Peyer's patch (tissue), 4 donors: ENCODE measurements at regions not wholly inside any gene's neighbourhood (a gene's known extent, or its start where the extent isn't known, plus 50 kb on each side); places are given as distances from the start of the nearest gene placed in this dataset.

Source experiments
- DNase-seq, 3 donors: peaks; one replicate each; pipeline ENCODE4 v3.0.0-alpha.2; 2017 to 2019
- H3K27ac ChIP-seq, 4 donors: fragments of 200-600 bp; sonication (generic); one replicate each; pipeline ENCODE4 v1.5.1; 2016 to 2019
- H3K27me3 ChIP-seq, 2 donors: fragments of 200-600 bp; sonication (generic); one replicate each; pipeline ENCODE4 v1.5.1; 2019
- H3K36me3 ChIP-seq, 3 donors: fragments of 200-600 bp; sonication (generic); one replicate each; pipeline ENCODE4 v1.5.1; 2016 to 2019
- H3K4me1 ChIP-seq, 4 donors: fragments of 200-600 bp; sonication (generic); one replicate each; pipeline ENCODE4 v1.5.1; 2016 to 2019
- H3K4me3 ChIP-seq, 4 donors: fragments of 200-600 bp; sonication (generic); 1 replicate in 3 of 4; 2 replicates in 1 of 4; pipeline ENCODE4 v1.5.1; 2016 to 2019; ENCODE audit warnings: mild to moderate bottlenecking in 1 of 4
- H3K9me3 ChIP-seq, 4 donors: fragments of 200-600 bp; sonication (generic); one replicate each; pipeline ENCODE4 v1.5.1; 2016 to 2019; ENCODE audit warnings: mild to moderate bottlenecking in 1 of 4
- POLR2A ChIP-seq, 2 donors: fragments of 450-650 bp; IDR thresholded peaks; one replicate each; pipeline ENCODE4 v1.5.1; 2017; ENCODE audit warnings: antibody characterized with exemption in 2 of 2, mild to moderate bottlenecking in 2 of 2, moderate library complexity in 2 of 2
- TF ChIP-seq, protein P1 (sequence below), 6 experiments: fragments of 450-650 bp in 4 of 6; fragments of 200-600 bp in 2 of 6; sonication (generic) in 1 of 6; IDR thresholded peaks; one replicate each; pipeline ENCODE4 v1.5.1; 2017 to 2019; ENCODE audit warnings: antibody characterized with exemption in 6 of 6, mild to moderate bottlenecking in 3 of 6, moderate library complexity in 1 of 6

DNA sequence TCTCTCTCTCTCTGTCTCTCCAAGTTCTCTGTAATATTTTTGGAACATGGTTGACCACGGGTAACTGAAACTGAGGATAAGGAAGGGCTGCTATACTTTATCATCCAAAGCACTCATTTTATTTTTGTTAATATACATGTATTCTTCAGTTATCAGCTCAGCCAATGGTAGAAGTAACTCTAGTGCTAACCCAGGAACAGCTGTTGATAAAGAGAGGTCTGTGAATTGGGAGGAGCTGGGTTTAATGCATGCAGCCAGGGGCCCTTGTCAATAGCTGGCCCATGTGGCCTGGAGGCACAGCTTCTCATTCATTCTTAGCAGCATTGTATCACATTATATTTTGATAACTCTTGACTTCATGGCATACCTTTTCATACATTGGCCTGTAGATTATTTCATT lies 401.6 kb downstream of the EPHA4 start:
- Histone ChIP-seq H3K27ac (no peak overlapping the region), H3K4me1 (no peaks in the 10 kb centered on the region), H3K4me3 (no peak overlapping the region), H3K9me3 (no peaks in the 10 kb centered on the region), H3K27me3 (no peaks in the 10 kb centered on the region), H3K36me3 (no peaks in the 10 kb centered on the region)
- TF ChIP-seq POLR2A (IDR thresholded peaks at IDR 0.05) = no peak
- TF ChIP-seq, protein P1, sequence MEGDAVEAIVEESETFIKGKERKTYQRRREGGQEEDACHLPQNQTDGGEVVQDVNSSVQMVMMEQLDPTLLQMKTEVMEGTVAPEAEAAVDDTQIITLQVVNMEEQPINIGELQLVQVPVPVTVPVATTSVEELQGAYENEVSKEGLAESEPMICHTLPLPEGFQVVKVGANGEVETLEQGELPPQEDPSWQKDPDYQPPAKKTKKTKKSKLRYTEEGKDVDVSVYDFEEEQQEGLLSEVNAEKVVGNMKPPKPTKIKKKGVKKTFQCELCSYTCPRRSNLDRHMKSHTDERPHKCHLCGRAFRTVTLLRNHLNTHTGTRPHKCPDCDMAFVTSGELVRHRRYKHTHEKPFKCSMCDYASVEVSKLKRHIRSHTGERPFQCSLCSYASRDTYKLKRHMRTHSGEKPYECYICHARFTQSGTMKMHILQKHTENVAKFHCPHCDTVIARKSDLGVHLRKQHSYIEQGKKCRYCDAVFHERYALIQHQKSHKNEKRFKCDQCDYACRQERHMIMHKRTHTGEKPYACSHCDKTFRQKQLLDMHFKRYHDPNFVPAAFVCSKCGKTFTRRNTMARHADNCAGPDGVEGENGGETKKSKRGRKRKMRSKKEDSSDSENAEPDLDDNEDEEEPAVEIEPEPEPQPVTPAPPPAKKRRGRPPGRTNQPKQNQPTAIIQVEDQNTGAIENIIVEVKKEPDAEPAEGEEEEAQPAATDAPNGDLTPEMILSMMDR (IDR thresholded peaks at IDR 0.05) = no peak
- DNase-seq = no peak

DNA sequence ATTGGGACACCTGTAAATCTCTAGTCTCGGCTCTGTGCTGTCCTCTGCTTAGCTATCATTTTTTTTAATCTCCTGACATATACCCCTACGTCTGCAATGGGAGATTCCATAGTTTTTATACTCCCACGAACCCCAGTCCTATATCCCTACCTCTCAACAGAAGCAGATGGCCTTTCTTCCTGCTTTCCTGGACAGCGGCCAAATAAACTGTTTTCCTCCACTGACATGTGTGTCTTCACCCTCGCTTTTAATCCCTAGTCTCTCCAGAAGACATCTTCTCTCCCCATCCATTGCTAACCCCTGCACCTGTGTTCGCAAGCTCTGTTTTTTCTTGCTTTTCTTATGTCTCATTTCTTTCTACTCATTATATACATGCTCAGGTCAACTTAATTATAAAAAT lies 395.4 kb downstream of the EPHA4 start:
- Histone ChIP-seq H3K9me3 (no peaks in the 10 kb centered on the region), H3K36me3 (no peaks in the 10 kb centered on the region), H3K4me1 (no peaks in the 10 kb centered on the region), H3K4me3 (no peak overlapping the region), H3K27ac (no peak overlapping the region), H3K27me3 (no peaks in the 10 kb centered on the region)
- TF ChIP-seq, protein P1 (IDR thresholded peaks at IDR 0.05) = no peak
- no peak for TF ChIP-seq POLR2A (IDR thresholded peaks at IDR 0.05)
- DNase-seq = no peak

DNA sequence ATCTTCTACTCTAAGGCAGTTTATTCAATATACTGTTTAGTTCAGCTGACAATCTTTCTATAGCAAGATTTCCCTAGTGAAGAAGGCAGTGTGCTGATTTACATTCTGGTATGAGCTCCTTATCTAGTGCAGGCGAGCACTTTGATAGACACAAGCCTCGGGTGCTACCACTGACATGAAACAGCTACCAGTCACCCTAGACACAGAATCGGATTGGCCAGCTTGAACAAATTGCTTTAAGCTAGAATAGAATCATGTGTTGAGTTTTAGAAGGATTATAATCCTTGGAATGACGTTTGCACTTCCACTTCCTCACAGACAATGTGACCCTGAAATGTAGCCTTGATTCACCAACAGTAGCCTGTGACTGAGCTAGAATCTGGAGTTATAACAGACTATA lies 394.0 kb downstream of the EPHA4 start:
- Histone ChIP-seq H3K4me1 (no peaks in the 10 kb centered on the region), H3K36me3 (no peaks in the 10 kb centered on the region), H3K9me3 (no peaks in the 10 kb centered on the region), H3K27ac (no peak overlapping the region), H3K27me3 (no peaks in the 10 kb centered on the region), H3K4me3 (no peak overlapping the region)
- no peak for DNase-seq
- no peak for TF ChIP-seq POLR2A (IDR thresholded peaks at IDR 0.05)
- TF ChIP-seq, protein P1 (IDR thresholded peaks at IDR 0.05) = no peak

DNA sequence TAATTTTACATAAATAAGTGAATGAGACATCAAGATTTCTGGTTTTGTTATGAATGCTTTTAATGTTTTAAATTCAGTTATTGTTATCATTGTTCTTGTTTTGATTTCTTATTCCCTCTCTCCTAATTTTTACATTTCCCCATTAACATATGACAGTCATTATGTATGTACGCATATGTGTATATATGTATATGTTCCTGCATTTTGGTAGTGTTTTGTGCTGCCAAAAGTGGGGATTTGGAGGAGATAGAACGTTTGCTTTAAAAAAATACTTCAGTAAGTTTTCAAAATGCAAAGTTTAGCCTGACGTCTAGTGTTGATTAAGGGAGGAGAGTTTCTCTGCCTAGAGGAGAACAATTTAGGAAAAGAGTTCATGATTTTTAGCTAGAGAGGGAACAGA lies 385.2 kb downstream of the EPHA4 start:
- H3K27me3 ChIP-seq = no peaks in the 10 kb centered on the region
- H3K27ac ChIP-seq = no peak overlapping the region
- H3K36me3 ChIP-seq = no peaks in the 10 kb centered on the region
- no peak overlapping the region for H3K4me3 ChIP-seq
- TF ChIP-seq, protein P1 (IDR thresholded peaks at IDR 0.05) = no peak
- TF ChIP-seq POLR2A (IDR thresholded peaks at IDR 0.05) = no peak
- no peak for DNase-seq
- no peaks in the 10 kb centered on the region for H3K4me1 ChIP-seq
- no peaks in the 10 kb centered on the region for H3K9me3 ChIP-seq

DNA sequence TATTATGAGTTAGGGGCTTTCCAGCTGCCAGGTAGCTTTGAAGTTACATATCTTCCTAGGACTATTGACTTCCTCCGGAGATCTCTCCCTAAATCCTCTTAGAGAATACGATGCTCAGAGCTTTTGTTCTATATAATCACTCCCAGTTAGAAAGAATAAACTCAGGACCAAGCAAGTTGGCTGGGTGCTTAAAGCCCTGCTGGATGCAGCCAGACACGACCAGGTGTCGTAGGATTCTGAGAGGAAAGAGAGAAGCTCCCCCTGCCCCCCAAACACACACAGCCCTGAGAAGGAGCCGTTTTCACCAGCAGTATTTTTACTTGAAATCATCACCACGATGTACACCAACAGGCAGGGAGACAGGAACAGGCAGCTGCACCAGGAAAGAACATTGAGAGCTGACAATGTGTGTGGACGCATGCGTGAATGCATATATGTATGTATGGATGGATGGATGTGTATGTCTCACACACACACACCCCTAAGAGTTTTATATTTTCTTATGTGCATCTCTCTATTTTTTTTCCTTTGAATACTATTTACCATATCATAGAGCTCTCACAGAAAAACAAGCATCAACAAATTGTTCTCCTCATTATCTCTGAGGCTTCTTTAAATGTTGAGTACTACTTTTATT lies 382.6 kb downstream of the EPHA4 start:
- no peaks in the 10 kb centered on the region for H3K27me3 ChIP-seq
- H3K36me3 ChIP-seq = no peaks in the 10 kb centered on the region
- no peak overlapping the region for H3K4me3 ChIP-seq
- DNase-seq = no peak
- no peak overlapping the region for H3K27ac ChIP-seq
- TF ChIP-seq, protein P1 (IDR thresholded peaks at IDR 0.05) = no peak
- TF ChIP-seq POLR2A (IDR thresholded peaks at IDR 0.05) = no peak
- H3K4me1 ChIP-seq = no peaks in the 10 kb centered on the region
- H3K9me3 ChIP-seq = no peaks in the 10 kb centered on the region

DNA sequence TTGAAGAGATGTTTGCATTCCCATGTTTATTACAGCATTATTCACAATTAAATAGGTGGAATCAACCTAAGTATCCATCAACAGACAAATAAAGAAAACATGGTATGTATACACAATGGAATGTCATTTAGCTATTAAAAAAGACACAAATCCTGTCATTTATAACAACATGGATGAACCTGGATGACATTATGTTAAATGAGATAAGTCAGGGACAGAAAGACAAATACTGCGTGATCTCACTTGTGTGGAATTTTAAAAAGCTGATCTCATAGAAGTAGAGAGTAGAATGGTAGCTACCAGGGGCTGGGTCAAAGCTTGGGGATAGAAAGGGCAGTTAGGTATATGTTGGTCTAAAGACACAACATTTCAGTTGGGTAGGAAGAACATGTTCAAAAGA lies 376.3 kb downstream of the EPHA4 start:
- H3K36me3 ChIP-seq = no peaks in the 10 kb centered on the region
- no peaks in the 10 kb centered on the region for H3K27me3 ChIP-seq
- TF ChIP-seq, protein P1 (IDR thresholded peaks at IDR 0.05) = no peak
- TF ChIP-seq POLR2A (IDR thresholded peaks at IDR 0.05) = no peak
- DNase-seq = no peak
- H3K9me3 ChIP-seq = no peaks in the 10 kb centered on the region
- H3K27ac ChIP-seq = no peak overlapping the region
- no peak overlapping the region for H3K4me3 ChIP-seq
- H3K4me1 ChIP-seq = no peaks in the 10 kb centered on the region
